T-helper 9 cell (primary cell): ENCODE measurements at regions not wholly inside any gene's neighbourhood (a gene's known extent, or its start where the extent isn't known, plus 50 kb on each side); places are given as distances from the start of the nearest gene placed in this dataset.
"Not testable (repeated sequence)": the region's sequence is repeated elsewhere in the genome, so short reads cannot be mapped to it uniquely, and the experiment has no call there.

ENCODE experiments used
- DNase-seq: peaks from one replicate; pipeline ENCODE4 v3.0.0-alpha.2; 2020

DNA sequence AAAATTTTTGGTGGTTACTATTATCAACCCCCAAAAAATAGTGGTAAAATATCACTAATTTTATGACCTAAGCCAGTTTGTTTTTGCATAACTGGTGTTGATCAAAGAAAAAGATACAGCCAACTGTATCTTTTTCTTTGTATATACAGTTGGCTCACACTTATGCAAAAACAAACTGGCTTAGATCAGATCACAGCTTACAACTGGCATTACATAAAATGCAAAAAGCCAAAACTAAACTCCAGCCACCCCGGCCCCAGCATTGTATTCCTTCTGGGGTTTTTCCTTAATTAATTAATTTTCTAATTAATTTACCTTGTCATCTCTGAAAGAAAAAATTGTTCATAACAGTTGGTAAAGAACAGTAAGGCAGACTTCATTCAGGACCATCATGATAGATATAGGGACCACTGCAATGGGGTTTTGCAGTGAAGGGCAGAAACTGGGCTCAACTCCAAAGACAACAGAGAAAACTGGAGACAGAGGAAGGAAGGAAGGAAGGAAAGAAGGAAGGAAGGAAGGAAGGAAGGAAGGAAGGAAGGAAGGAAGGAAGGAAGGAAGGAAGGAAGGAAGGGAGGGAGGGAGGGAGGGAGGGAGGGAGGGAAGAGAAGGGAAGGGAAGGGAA, 202.1 kb downstream of the HNRNPD start:
- DNase-seq = no peak

DNA sequence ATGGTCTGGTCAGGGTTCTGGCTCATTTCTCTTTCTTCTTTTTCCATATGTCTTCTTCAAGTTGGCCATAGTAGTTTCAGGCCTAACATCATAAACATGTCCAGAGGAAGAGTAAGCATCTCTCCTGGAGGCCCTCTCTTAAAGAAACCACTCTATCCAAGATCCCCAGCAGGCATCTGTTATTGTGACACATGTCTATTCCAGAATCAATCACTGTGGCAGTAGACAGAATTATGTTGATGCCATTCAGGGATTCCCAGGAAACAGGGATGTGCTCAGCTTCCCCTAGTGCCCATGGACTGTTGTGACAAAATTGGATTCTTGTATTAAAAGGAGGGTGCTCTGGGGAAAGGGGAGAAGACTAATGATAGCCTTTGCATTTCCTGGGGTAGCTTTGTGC, 224.0 kb downstream of the HNRNPD start:
- no peak for DNase-seq

DNA sequence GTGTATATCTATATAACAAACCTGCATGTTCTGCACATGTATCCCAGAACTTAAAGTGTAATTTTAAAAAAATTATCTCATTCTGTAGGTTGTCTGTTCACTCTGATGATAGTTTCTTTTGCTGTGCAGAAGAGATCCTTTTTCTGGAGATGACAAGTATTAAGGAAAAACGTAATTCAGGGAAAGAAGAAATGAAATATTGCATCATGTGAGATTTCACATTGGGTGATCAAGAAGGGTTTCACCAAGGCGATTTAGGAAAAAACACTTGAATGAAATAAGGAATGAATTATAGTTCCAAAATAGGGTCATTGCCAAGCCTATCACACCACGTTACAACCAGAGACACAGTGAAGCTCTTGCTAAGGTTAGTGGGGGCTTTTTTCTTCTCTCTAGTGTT, 227.9 kb downstream of the HNRNPD start:
- no peak for DNase-seq

DNA sequence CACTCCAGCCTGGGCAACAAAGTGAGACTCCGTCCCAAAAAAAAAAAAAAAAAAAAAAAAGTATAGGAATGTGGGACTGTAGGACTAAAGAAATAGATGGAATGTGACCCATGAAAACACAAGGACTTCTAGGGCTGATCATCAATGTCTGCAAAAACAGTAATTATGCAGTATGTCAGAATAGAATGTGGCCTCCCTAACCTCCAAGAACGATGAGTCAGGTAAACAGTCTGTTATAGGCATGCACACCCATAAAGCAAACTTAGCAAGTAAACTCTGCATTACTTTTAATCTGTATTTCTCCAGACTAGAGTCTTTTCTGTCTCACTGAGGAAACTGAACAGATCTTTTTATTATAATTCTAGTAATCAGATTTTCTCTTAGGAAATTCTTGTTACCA, 233.4 kb downstream of the HNRNPD start:
- DNase-seq = no peak

DNA sequence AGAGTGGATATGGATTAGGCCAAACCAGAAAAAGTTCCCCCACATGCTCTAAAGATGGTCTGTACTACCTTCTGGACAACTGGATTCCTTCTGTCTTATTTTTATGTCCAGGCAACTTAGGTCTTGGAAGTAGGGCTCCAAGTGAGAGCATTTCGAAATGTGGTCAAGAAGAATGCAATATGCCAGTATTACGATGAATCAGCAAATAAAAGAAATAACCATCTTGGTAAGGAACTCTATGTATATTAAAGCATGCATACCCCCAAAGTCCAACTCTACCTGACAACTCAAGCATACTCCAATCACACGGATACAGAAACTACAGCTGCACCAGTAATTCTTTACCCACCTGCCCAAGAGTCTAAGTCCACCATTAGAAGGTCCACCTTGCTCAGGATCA, 234.5 kb downstream of the HNRNPD start:
- DNase-seq = no peak

DNA sequence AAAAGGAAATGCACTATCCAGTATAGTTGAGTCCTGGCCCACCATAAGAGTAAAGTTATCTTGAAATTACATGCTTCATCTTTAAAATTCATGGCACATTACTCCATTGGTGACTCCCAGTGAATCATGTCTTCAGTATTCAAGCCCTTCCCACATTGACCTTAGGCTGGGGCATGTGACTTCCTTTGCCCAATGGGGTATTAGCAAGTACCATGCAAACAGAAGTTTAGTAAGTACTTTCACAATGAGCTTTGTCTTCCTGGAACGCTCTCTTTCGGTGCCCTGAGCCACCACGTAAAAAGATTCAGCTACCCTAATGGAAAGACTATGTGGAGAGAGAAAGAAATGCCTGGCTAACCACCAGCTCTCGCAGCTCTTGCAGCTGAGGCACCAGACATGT, 235.4 kb downstream of the HNRNPD start:
- DNase-seq = no peak

DNA sequence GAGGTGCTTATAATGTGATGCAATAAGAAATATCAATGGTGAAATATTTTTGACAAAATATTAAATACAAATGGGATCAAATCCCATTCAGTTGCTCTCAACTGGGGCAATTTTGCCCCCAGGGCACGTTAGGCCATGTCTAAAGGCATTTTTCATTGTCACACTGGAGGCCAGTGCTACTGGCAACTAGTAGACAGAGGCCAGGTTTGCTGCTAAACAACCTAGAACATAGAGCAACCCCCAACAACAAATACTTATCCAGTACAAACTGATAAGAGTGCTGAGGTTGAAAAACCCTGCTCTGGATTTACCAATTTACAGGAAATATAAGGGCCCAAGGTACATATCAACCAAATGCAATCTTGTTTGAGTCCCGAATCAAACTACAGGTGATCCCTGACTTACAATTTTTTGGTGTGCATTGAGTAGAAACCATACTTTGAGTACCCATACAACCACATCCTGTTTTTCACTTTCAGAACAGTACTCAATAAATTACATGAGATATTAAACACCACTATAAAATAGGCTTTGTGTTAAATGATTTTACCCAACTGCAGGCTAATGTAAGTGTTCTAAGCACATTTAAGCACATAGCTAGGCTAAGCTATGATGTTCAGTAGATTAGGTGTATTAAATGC, 237.5 kb downstream of the HNRNPD start:
- no peak for DNase-seq

DNA sequence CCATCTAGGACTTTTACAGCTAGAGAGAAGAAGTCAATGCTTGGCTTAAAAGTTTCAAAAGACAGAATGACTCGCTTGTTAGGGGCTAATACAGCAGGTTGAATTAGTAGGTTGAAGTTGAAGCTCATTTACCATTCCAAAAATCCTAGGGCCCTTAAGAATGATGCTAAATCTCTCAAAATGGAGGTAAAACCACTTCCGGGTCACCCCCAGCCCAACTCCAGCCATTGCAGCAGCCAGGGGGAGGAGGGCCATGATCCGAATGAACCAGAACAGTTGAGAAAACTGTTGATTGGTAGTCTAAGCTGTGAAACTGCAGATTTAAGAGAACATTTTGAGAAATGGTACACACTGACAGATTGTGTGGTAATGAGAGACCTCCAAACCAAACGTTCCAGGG, 245.4 kb downstream of the HNRNPD start:
- no peak for DNase-seq

DNA sequence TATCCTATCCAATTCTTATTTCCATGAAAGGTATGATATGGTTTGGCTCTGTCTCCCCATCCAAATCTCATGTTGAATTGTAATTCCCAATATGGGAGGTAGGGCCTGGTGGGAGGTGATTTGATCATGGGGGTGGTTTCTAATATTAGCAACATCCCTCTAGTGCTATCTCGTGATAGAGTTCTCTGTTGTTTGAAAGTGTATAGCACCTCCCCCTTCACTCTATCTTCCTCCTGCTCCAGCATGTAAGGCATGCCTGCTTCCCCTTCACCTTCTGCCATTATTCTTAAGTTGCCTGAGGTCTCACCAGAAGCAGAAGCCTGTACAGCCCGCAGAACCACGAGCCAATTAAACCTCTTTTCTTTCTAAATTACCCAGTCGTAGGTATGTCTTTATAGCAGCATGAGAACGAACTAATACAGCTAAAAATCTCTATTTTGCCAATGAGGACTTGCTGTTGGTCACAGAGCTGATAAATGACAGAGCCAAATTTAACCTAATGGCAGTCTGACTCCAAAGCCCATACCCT, 247.2 kb downstream of the HNRNPD start:
- no peak for DNase-seq

DNA sequence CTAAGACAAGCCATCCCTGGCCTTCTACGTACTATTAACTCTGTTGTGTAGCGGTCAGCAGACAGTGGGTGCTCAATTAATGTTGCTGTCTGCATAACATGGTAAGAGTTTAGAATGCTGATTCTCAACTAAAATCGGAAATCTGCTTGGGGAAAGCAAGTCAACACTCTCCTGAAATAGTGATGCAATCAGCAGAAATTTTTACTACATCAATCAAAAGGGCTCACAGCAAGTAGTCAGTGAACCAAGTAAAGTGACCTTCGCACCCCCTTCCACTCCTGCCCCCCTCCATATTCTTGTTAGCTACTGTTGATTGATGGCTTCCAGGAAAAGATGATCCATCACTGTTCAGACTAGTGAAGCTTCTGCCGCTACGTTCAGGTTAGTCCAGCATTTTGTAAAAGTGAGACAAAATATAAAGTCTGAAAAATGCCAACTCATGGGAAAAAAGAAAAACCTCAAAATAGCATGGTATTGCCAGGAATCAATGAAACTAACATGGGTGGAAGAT, 247.9 kb downstream of the HNRNPD start:
- DNase-seq = no peak

DNA sequence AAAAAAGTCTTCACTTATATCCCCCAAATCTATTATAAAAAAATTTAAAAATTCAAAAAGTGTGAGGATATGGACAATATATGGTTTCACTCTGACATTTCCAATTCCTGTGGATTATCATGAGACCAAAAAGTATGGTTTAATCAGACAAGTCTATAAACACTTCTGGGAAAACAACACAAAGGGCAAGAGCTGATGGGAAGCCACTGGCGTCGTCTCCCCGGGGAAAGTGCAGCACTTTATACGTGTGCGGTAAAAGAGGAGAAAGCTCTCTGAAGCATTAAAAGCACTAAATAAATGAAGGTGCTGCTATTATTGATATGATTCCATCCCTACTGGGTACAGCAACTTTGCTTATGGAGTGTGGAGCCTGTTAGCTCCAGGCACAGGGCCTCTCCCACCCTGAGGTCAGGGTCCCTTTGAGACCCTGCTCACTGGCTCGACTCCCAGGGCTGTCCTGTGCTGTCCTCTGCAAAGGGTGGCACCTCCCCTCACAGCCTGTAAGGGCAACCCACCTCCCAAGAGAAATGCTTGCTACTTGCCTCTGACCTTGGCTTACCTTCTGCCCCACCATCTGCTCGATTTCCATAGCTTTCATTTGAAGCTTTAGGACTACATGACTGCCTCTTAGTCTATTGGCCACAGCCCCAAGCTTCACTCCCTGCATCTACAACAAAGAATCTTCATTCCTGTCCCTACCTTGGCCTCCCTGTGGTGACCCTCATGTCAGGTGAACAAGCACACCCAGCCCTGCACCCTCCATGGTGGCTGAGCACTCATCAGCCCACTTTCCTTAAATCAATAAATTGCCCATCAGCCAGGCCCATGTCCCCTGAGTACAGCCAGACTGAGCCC, 248.6 kb downstream of the HNRNPD start:
- no peak for DNase-seq

DNA sequence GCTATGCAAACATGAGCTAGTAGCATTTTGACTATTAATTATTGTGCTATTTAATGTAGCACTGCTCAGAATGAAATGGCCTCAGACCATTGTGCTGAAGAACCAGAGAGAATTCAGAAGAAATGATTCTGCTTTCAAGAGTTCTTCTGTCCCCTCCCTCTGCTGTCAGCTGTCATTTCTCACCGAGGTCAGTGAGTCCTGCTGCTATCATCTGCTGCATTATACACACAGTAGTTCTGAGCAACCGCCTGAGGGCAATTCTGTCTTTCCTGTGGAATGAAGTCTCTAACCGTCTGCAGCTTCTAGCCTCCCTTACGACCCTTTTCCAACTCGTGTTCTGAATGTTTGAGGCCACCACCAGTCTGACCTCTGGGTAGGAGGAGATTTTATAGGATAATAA, 249.4 kb downstream of the HNRNPD start:
- DNase-seq = no peak

DNA sequence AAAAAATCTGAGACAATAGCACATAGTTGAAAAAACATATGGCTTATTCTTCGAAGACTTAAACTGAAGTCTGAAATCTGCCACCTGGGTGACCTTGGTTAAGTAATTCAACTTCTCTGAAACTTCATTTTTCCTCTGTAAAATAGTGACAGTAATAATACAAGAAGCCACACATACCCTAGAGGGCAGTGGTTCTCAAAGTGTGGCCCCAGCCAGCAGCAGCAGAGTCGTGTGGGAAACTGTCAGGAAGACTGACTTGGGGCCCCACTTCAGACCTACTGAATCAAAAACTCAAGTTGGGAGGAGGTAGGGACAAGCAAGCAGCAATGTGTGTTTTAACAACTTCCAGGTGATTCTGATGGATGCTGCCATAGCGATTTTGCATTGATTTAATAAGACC, 249.9 kb downstream of the HNRNPD start:
- DNase-seq = peak; percentile 1

DNA sequence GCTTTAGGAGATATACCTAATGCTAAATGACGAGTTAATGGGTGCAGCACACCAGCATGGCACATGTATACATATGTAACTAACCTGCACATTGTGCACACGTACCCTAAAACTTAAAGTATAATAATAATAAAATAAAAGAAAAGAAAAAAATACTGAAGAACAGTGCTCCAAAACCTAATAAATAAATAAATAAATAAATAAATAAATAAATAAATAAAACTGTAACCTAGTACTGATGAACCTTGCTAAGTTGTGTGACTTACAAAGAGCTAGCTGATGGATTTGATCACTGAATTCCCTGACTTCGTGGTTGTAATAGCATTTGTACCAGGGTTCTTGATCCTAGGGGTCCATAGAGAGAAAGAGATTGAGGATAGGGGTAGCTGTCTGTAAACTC, 258.6 kb downstream of the HNRNPD start:
- DNase-seq = not testable (repeated sequence)

DNA sequence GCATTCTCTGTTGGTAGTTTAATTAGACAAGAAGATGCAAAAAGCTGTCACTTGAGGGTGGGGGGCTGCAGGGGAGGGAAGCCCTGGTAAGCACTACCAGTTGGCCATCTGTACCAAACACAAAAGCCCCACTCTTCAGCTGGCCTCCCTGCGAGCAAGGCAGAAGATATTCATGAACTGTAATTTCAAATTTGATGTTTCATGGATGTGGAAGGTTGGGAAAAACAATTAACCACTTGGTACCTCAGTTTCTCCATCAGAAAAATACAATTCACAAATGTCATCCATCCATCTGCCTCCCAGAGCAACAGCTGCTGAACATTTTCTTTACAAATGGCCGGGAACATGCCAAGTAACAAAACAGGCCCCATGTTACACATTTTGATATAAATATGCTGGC, 265.3 kb downstream of the HNRNPD start:
- no peak for DNase-seq

DNA sequence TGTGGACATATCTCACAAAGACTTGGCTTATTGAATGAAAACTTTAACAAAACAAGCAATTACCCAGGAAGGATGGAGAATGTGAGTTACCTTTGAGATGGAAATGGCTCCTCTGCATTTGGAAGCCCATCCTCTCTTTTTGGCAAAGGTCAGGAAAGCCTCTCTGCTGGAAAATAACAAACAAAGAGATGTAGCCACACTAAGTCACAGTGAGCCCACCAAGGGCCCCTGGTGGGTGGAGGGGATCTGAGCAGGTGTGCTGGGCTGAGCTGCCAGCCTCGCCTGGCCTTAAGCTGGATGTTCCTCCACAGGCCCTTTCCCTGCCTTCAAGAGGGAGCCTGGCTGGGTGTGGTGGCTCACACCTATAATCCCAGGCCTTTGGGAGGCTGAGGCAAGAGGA, 269.2 kb downstream of the HNRNPD start:
- DNase-seq = no peak

DNA sequence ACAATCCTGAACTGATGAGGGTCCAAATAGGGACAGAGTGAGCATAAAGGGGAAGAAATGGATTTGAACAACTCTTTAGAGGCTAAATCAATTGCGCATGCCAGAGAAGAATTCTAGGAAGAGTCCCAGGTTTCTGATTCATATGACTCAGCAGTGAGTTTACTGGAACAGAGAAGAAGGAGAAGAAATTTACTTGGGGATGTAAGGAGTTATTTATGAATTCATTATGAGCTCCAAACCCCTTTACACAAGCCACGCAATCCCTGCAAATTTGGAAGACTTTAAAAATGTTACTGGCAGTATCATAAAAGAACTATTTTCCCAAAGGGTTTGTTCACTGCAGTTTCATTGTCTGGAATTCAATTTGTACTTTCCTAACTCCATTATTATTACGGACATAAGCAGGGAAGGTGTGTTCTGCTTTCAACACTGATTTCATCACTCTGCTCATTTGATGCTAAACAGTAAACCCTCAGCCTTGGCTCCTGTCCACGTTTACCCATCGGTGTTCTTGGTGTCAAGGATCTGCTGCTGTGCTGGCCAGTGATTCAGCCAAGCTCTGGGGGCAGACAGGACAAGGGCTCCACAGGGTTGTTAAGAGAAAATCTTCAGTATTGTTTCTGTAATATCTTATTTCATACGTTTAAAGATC, 273.7 kb downstream of the HNRNPD start:
- DNase-seq = no peak

DNA sequence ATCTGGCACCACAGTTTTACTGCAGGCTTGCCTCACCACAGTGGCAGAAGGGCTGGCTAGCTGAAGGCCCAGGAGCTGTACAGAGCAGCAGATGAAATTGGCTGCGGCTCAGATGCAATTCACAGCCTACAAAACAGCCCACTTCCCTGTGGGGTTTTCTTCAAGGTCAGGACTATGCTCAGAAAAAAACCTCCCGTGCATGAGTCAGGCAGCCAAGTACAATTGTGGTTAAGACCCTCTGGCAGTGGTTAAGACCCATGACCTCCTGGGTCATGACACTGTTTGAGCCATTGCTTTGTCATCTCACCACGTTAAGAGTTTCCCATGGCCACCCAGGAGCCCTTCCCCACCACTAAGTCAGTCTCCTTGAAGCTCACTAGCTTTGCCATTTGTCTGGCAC, 276.3 kb downstream of the HNRNPD start:
- no peak for DNase-seq

DNA sequence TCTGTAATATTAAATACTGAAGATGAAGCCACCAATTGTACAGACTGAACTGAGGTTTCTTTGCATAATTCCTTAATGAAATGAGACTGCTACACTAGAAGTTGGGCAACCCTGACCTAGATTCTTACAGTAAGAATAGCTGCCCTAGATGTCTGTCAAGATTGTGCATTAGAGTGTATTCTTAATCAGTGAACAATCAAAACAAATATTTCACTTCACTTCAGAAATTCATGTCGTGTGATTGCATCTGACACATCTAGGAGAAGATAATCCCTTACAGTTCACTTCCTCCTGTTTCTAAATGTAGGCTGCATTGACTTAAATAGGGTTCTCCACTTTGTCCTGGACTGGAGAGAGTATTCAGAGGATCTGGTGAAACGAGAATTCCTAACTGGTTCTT, 283.1 kb downstream of the HNRNPD start:
- no peak for DNase-seq

DNA sequence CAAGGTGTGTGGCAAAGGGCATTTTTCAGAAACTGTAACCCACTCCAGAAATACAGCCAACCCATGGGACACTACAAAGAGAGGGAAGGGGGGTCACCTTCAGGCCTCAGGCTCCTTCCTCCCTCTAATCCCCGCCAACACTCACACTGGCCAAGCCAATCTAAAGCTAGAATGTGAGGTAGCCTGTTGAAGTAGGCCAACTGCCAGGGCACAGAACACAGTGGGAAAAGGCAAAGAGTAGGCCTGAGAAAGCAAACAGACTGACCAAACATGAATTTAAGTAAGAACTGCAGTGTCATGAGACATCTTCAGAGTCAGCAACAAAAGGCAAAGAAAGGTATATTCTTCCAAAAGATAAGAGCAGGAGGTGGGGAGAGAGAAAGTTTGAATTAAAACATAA, 289.0 kb downstream of the HNRNPD start:
- no peak for DNase-seq

DNA sequence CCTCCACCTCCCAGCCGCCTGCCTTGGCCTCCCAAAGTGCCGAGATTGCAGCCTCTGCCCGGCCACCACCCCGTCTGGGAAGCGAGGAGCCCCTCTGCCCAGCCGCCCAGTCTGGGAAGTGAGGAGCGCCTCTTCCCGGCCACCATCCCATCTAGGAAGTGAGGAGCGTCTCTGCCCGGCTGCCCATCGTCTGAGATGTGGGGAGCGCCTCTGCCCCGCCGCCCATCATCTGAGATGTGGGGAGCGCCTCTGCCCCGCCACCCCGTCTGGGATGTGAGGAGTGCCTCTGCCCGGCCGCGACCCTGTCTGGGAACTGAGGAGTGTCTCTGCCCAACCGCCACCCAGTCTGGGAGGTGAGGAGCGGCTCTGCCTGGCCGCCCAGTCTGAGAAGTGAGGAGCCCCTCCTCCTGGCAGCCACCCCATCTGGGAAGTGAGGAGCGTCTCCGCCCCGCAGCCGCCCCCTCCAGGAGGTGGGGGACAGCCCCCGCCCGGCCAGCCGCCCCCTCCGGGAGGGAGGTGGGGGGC, 296.3 kb downstream of the HNRNPD start:
- DNase-seq = not testable (repeated sequence)

DNA sequence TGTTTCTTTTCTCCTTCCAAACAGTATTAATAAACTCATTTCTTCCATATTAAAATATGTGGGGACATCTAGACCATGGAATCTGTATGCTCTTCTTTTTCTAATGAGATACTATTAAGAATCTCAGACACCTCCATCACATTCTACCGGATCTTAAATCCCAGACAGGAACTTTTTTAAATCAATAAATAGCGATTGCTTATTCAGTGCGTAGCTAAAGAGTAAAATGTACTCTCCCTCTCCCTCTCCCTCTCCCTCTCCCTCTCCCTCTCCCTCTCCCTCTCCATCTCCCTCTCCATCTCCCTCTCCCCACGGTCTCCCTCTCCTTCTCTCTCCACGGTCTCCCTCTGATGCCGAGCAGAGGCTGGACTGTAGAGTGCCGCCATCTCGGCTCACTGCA, 297.0 kb downstream of the HNRNPD start:
- DNase-seq = no peak

DNA sequence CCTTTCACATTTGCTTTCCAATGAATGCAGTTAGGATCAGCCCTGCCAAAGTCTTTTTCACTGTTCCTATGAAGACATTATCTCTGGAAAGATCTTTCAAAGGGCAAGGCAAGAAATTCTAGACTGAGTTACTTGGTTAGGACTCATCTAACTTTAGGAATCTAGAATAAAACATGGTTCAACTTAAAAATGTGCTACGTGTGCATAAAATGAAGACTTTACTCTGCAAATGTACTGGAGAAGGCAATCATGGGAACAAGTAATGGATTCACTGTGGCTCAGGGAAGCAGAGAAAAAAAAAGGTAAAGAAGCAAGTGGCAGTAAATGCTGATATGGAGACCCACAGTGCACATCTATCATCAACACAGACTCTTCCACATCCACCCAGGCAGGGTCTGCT, 297.4 kb downstream of the HNRNPD start:
- no peak for DNase-seq
